ENCODE measurements at regions not wholly inside any gene's neighbourhood (a gene's known extent, or its start where the extent isn't known, plus 50 kb on each side); places are given as distances from the start of the nearest gene placed in this dataset.
A peak's percentile ranks its signal among the peaks of the same experiment; 100 is the strongest.
"Not testable (repeated sequence)": the region's sequence is repeated elsewhere in the genome, so short reads cannot be mapped to it uniquely, and the experiment has no call there.

DNA sequence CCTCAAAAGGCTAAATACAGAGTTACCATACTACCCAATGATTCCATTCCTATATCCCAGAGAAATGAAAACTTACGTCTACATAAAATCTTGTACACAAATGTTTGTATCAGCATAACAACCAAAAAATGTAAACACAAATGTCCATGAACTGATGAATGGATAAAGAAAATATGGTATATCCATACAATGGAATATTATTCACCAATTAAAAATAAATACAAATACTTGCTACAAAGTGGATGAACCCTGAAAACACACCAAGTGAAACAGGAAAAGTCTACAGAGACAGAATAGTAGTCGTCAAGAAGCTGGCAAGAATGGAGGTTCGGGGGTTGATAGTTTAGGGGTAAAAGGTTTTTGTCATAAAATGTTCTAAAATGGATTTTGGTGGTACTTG is 54.0 kb upstream of the ANKRD28 start:
- no peak for DNase-seq (ENCODE audit: low read depth)

DNA sequence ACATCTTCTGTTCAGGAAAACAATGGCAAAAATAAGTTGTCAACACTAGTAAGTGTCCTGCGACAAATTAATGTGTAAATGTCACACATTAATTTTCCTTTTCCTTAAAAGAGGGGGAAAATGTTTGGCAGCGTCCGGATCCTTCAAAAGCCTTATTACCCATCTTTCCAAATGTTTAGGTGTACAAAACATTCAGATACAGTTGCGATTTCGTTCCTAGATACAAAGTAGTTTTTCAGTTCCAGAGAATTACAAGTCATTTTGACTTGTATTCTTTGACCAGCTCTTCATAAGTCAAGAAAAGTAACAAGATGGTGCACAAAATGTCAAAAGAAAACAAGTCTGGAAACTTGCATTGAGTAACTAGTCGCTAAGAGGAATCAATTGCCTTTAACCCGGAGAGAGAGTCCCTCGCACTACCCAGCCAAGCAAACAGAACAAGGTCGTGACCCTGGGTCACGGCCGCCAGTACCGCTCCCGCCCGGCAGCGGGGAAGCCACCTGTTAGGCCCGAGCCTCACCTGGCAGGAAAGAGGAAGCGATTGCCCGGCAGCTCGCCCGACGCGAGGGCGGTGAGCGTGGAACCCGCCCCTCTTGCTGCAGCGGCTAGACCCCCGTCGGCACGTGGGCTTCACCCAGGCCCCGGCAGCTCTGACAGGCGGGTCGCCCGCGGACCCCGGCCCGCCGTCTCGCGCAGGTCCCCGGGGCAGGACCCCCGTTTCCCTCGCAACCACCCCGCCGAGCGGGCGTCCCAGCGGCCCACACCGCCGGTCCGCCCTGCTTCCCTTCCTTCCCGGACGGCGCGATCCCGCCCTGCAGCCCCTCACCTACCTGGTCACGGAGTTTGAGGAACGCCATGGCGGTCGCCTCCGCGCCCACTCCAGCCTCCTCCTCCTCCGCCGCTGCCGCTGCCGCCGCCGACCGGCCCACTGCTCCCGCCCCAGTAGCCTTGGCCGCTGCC is 61.0 kb upstream of the ANKRD28 start:
- DNase-seq (ENCODE audit: low read depth): peak; percentile 46

DNA sequence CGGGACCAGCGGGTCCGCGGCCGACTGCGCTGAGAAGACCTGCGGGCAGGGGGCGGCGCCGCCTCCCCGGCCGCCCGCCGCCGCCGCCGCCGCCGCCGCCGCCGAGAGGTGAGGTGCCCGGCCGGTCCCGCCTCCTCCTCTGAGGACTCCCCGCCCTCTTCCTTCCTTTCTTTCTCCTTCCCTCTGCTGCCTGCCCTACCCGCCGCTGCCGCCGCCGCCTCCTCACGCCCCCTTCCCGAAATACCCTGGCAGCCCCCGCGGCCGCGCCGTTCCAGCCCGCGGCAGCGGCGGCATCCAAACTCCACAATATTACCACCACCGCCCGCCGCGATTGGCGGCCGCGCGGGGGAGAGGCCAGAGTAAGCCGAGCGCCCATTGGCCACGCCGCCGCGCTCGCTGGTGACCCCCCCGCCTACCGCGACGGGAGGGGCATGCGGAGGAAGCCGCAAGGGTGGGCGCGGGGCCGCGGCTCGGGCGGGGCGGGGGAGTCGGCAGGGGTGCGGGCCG is 61.8 kb upstream of the ANKRD28 start:
- DNase-seq (ENCODE audit: low read depth): peak; percentile 69

DNA sequence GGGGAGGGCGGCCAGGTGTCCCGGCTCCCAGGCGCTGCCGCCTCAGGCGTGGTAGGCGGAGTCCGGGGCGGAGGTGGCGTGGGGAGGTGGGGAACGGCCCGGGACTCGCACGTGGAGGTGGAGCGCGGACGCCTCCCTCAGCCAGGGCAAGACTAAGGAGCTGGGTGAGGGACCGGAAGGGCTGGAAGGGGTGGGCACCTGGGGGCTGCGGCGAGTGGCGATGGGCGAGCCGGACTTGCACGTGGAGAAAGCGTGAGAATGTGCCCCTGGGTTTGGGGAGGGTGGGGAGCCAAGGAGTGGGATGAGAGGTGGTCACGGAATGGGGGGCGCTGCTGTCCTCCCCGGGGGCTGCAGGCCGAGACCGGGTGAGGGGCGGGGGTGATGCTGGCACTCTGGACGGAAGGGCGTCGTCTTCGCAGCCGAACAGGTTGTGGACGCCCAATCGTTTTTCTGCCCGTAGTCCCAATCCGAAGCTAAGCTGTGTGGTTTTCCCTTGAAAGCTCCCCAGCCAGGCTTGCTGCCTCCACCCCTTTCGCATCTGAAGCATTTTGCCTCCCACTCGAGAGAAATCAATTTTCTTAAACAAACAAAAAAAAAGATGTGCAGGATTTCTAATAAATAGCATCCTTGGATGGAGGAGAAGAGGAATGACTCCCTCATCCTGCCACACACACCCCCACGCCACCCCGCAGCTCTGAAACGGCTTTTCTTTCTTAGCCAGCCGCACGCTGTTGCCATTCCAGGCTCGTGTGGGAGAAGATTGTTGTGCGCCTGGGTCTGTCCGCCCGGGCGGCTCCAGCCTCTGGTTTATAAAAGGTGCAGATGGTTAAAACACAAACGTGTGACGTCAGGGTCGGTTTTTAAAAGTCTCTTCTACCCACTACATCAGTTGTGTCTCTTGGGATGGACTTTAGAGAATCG is 62.5 kb upstream of the ANKRD28 start:
- DNase-seq (ENCODE audit: low read depth): no peak

DNA sequence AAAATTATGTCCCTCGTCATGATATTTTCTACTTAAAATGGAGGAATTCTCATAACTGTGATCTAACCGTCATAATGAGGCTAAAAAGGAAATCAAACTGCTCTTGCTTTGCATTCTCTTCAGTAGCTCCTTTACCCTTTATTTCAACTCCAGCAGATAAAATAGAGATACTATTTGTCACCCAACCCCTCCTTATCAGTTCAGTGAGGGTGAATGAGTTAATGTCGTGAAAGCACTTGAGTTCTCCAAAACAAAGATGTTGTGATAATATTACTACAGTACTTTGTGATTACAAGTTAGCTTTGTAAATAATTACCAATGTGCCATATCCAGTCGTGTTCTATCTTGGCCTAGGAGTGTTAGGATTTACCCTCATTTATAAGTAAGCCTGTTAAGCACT is 63.4 kb upstream of the ANKRD28 start:
- DNase-seq (ENCODE audit: low read depth): no peak

DNA sequence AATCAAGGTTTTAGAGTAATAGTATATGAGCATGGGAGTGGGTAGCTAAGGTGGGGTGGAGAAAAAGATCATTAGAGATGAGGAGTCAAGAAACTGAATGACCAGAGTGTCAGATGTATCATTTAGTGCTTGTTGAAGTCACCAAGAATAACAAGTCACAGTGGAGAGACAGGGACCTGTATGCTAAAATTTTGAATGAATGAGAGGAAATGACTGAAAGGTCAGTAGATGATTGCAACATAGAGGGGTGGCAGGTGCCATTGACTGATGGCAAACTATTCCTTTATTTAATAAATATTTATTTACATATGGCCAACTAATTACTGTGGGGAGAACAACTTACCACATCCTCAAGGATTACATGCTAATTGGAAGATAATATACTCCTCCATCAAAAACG is 75.0 kb upstream of the ANKRD28 start:
- no peak for DNase-seq (ENCODE audit: low read depth)

DNA sequence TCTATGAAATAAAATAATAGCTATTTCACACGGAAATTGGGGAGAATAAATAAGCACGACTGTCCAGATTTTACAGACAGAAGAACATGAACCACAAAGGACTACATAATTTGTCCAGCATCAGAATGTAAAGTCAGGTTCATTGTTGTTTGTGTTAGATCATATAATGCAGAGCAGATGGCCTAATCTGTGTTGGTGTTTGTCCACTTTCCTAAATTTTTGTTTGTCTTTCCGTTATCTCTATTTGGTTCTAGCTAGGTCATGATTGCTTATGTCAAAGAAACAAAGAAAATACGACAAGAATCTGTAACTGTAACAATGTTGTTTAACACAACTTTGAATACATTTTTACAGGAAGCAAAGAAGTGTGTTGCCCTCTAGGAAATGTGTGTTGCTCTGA is 75.6 kb upstream of the ANKRD28 start:
- no peak for DNase-seq (ENCODE audit: low read depth)

DNA sequence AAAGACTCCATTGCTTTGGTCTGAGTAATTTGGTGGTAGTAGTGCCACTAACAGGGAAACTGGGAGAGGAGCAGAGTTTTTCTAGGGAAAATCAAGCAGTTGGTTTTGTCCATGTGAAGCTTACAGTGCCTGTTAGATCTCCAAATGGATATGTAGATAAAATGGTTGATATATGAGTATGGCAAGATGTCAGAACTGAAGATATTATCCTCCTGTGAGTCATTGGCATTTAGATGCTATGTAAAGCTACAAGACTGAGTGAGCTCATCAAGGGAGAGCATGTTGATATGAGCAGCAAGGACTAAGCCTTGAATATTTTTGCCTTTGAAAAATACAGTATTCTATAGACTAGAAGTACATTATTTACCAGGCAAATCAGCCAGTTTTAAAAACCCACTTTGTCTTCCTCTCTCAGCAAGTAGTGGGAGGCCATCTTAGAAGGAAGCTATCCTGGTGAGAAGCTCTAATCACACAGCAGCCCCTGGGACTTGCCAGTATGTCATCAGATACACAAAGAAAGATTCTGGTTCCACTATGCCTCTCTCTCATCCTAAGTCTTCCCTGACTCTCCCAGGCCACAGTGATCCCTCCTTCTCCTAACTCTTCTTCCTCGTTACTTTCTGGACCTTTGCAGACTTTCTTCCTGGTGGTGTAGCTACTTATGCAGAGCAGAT is 77.4 kb upstream of the ANKRD28 start:
- no peak for DNase-seq (ENCODE audit: low read depth)

DNA sequence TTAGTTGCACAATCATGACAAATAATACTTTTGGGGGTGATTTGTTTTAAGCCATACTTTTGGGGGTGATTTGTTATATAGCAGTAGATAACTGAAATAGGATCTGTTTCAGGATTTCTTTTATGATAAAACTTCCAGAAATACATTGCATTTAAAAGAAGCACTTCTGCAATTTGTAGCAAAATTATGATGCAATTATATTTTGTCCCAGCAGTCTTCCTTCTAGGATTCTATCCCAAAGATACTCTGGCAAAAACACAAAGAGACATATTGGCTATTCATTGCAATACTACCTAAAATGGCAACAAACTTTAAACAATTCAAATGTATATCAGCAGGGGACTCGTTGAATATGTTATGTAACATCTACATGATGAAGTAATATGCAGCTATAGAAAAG is 78.9 kb upstream of the ANKRD28 start:
- DNase-seq (ENCODE audit: low read depth): no peak

DNA sequence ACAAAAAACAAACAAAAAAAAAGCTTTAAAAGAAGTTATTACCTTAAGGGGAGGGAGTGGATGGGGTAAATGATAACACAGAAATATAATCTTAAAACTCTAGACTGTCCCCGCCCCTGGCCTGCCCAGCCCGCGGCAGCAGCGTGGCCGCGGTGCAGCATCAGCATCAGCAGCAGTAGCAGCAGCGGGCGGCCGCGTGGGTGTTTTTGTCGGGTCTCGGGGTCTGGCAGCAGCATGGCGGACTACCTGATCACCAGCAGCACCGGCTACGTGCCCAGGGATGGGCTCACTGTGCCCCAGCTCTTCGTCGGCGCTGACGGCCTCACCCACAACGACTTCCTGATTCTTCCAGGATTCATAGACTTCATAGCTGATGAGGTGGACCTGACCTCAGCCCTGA is 80.0 kb upstream of the ANKRD28 start:
- DNase-seq (ENCODE audit: low read depth): no peak

DNA sequence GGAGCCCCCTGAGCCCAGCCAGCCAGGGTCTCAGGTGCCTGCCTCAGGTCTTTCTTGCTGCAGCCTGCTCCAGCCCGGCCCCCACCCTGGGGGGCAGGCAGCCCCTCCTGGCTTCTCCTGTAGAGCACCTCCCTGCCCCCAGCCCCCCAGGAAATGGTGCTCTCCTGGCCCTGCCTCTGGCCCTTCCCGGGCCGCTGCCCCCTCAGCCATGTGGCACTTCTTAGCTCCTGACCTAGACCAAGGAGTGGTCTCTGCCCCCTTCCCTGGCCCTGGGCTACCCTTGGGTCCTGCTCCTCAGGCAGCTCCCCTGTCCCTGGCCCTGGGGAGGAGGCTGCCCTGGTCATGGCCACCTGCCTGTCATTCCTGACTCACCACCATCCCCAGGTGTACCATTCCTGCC is 82.0 kb upstream of the ANKRD28 start:
- DNase-seq (ENCODE audit: low read depth): not testable (repeated sequence)

DNA sequence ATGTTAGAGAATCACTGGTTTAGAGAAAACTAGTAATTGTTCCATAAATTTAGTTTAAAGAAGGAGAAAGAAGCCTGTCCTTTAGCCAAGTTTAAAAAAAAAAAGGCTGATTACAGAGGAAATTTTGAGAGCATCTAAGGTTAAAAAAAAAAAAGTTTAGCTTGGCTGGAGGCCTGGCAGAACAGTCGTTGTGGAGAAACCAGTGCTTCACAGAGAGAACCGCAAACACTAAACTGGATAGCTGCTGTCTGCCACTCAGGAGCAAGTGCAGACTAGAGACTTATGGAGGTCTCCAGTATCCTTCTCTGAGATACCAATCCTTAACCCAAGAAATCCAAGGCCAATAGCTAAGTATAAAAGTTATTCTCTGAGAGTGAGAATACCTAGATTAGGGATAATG is 84.8 kb upstream of the ANKRD28 start:
- no peak for DNase-seq (ENCODE audit: low read depth)

DNA sequence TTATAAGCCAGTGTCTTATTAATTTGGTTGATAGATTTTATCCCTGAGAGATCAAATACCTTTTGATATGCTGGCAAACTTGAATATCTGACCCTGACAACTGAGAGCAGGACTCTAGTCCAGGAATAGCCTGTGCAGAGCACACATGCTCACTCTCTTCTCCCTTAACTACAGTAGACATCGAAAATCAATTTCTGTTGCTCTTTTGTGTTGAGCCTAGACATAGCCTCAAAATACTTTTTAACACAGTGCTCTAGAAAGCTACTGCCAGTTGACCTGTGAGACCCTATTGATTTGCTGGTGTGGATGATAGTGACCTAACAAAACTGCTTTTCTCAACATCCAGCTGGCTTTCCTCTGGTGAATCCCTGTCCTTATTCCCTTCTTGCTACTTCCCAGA is 86.4 kb upstream of the ANKRD28 start:
- no peak for DNase-seq (ENCODE audit: low read depth)

DNA sequence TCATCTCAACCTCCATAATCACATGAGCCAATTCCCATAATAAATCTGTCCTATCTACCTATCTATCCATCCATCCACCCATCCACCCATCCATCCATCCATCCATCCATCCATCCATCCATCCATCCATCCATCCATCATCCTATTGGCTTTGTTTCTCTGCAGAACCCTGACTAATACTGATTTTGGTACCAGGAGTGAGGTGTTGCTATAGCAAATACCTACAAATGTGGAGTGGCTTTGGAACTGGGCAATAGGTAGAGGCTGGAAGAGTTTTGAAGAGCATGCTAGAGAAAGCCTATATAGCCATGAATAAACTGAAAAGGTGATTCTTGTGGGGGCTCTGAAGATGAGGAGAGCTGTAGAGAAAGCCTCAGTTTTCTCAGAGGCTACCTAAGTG is 88.7 kb upstream of the ANKRD28 start:
- DNase-seq (ENCODE audit: low read depth): no peak

DNA sequence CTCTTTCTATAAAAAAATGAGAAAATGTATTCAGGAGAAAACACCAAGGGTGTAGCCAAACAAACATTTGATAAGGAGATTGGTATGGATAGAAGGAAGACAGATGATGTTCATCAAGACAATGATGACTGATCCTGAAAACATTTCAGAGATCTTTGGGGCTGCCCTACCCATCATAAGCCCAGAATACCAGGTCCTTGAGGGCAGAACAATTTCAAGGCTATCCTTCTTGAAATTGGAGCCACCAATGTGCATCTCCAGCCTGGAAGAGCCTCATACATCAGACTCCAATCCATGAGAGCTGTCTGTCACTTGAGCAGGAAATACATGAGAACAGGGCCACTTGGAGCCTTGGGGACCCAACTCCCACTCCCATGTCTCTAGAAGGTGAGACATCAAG is 89.5 kb upstream of the ANKRD28 start:
- no peak for DNase-seq (ENCODE audit: low read depth)

DNA sequence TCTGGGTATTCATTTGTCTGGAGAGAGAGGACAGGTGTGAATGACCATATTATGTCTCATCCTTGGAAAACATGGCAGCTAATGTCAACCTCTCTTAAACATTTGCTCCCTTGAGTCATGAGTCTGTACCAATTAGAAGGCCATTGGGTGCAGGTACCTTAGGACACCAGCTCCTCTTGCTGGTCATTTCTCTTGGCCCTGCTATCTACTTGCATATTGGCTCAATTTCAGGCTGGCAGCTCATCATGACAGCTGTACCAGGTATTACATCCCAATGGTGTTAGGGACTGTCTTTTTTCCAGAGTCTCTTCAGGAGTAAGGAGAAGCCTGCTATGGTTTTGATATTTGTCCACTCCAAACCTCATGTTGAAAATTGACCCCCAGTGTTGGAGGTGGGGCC is 92.2 kb upstream of the ANKRD28 start:
- DNase-seq (ENCODE audit: low read depth): no peak

DNA sequence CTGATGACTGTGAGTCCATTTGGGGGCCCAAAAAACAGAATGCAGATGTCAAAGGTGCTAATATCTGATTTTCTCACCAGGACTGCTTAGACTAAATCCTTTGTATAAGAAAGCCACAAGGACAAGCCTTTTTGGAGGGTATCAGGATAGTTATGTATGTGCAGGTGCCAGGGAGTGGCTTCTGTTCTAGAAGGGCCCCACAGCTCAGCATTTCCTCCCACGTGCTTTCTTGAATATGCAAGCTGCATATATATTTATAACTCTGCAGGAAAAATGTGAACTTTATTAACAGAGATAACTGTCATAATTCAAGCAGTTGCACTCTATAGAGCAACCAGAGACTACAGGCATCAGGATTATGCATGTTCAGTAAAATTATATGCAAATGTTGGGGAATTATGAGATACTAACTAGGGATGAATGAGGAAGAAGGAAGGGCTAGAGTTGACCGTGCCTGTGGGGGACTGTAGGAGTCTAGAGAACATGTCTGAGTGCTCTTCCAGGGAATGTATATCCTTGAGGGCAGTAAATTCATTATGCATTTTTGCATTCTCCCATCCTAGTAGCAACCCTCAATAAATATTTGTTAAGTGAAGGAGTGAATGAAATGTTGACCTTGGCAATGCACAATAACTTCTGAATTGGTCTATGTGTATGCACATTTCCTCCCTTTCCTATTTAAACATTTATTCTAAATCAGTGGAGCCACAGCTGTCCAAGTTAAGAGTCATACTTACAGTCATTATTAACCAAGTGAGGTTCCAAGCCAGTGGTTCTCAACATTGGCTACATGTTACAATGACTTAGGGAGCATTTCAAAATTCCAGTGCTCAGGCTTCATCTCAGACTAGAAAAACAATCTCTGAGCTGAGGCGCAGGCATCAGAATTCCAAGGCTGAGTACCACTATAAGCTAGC is 94.8 kb upstream of the ANKRD28 start:
- no peak for DNase-seq (ENCODE audit: low read depth)

DNA sequence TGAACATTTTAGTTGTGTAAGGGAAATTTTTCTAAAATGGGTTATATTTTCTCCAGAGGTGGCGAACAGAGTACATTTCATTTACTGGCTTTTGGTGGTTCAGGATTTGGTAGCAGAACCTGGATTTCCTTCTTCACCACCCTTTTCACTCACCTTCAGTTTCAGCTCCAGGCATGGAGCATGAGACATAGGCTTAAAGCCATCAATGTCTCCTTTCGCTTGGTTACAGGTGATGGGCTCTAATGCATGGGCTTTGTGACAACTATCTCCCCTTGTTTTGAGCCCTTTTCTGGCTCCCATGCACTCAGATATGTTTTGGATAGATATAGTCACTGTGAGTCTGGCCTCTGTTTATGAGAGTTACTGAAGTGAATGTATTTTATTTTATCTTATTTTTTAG is 96.6 kb upstream of the ANKRD28 start:
- DNase-seq (ENCODE audit: low read depth): no peak

DNA sequence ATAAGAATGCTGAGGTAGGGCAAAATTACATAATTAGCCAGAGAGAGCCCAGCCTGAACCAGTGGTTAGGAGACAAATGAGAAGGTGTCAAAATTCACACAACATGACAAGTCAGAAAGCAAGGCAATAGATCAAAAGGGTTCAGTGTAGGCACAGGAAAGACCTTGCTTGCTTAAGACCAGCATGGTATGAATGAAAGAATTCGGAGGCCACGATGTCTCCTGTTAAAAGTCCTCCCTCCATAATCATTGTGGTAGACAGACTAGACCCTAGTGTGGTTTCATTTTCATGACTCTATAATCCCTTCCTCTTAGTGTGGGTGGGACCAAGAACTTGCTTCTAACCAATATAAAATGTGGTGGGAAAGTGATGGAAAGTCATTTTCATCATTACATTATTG is 98.7 kb upstream of the ANKRD28 start:
- DNase-seq (ENCODE audit: low read depth): no peak

DNA sequence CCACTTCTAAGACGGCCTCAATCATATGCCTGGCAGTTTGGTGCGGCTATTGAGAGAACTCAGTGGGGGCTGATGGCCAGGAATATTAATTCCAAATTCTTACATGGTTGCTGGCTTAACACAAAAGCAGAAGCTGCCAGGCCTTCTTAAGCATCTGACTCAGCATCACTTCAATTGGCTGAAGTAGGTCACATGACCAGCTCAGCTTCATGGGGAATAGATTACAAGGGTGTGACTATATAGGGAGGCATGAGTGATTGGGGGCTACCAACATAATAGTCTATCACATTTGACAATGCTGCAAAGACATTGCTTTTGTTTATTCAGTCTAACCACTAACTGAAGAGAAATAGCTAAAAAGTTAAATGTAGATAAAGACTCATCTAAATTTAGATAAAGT is 101.6 kb upstream of the ANKRD28 start:
- no peak for DNase-seq (ENCODE audit: low read depth)

DNA sequence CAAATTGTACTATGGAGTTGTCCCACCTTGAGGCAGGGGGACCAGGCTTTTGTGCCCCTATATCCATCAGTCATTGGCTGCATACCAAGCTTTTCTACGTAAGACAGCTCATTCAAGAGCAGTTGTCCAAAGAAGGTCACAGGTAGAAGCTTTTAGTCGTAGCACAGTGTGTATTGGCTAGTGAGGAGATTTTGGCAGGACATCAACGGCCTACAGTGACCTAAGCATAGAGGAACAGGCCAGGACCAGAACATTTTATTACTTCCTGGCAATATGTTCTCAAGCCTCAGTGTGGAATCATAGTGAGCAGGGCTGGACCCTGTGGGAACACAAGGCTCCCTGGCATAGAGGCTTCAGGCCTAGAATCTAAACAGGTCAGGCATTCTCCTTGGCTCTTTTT is 105.4 kb upstream of the ANKRD28 start:
- no peak for DNase-seq (ENCODE audit: low read depth)

Measured in stimulated activated CD4-positive, alpha-beta T cell treated with anti-CD3 and anti-CD28 coated beads, Interleukin-2, amount 100 ng/mL, for 4 hours (primary cell).